Right ventricle myocardium inferior (tissue), 1 donor: ENCODE measurements at regions not wholly inside any gene's neighbourhood (a gene's known extent, or its start where the extent isn't known, plus 50 kb on each side); places are given as distances from the start of the nearest gene placed in this dataset.

Experiments used
- ATAC-seq: fragments of 200-7000 bp; cut with Tn5 transposase; one replicate; pipeline ENCODE4 v1.9.1; 2020; ENCODE audit warnings: mild to moderate bottlenecking, moderate library complexity
- DNase-seq: peaks from one replicate; pipeline ENCODE4 v3.0.0; 2021; ENCODE audit errors: missing footprints
- intact Hi-C: fragments of 100-400 bp; cut with DNase I; formaldehyde crosslinking; loops from one replicate; pipeline ENCODE4 v1.11.0; 2022
- donor health status: DM: no; HTN: yes; CAD: no; lungs with severe emphysema.

DNA sequence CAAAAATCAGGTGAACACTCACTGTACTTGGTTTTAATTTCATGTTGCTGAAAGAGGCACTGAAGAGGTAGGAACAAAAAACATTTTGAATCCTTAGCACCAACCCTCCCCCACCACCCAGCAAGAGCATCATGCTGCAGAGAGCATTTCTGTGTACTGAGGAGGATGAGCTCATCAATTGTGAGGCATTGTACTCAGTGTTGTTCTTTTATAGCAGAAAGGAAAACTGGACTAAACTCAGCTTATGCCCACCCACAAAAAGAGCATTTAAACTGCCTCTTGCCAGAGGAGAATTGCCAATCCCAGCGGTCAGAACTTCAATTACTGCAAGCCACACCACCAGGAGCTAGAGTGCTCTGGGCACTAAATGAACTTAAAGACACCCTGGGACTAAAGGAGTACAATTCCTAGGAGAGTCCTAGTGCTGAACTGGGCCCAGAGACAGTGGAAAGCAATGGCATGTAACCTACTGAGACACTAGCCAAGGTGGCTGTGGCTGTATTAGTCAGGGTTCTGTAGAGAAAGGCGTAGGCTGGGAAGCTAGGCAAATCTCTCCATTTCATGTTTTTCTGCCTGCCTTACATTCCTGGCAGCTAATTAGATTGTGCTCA is 280.7 kb upstream of the KLHL4 start:
- intact Hi-C loops, result no loop called here
- ATAC-seq (no peak), DNase-seq (no peak)

DNA sequence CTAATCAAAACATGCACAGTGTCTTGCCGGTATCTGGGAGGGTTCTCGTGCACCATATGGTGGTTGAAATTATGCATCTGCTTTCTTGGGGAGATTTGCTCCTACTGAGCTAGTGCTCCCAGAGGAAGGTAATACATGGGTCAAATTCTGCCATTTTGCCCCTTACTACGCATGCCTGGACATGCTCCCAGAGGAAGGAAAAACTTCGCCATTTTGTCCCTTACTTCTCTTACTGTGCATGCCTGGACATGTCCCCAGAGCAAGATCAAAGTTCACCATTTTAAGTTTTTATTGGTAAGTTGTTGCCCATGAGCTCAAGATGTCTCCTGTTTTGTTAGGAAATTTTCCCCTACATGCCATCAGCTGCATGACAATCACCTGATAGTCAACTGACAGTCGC is 252.1 kb upstream of the KLHL4 start:
- ATAC-seq, result no peak
- DNase-seq, result no peak
- intact Hi-C loops, result no loop called here

DNA sequence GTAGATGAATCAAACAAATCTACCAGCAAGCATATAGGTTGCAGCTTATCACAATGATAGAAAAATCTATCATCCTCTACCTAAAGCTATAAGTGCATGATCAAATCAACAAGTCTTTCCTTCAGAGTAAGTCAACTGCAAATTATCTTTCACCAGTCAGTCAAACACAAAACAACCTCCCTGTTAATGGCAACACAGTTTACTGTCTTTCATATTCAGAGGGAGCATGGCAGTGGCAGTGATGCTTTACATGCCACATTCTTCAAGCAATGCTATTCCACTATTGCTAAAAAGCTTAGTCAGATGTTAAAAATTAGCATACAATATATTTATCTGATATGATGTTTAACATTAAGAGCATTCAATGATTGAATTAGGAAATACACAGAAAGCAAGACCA is 245.1 kb upstream of the KLHL4 start:
- no peak for ATAC-seq
- DNase-seq, result no peak
- intact Hi-C loops, result no loop called here

DNA sequence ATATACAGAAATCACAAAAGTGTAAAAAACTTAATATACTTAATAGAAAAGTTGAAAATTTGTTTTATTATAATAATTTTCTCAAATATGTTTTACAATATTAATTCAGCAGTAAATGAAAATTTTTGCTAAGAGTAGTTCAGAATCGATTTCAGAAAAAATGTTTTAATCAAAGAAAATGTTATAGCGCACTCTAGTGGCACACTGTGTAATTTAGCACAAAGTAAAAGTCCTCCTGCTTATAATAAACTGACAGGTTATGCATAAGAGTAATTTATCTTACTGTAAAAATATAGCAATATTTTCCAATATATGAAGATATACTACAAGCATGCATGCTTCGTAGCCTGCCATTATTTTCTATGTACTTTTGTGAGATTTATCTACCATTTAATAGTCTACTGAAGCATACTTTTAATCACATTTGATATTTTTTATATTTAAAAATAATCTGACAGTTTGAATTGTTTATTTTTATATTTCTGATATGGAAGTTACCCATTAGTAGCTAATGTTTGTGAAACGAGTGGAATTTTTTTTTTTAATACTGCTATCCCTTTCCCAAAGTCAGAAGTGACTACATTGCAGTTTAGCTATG is 217.9 kb upstream of the KLHL4 start:
- no peak for ATAC-seq
- DNase-seq, result no peak
- intact Hi-C loops, result no loop called here

DNA sequence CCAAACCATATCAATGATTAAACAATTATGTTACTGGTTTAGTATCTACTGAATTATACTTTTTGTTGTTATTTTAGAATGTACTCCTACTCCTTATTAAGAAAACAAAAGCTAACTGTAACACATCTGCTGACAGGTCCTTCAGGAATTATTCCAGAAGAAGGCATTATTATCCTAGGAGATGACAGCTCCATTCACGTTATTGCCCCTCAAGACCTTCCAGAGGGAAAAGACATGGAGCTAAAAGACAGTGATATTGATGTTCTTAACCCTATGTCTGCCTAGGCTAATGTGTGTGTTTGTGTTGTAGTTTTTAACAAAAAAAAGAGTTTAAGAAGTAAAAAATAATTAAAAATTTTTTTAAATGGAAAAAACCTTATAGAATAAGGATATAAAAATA is 206.8 kb upstream of the KLHL4 start:
- intact Hi-C loops, result no loop called here
- no peak for ATAC-seq
- no peak for DNase-seq

DNA sequence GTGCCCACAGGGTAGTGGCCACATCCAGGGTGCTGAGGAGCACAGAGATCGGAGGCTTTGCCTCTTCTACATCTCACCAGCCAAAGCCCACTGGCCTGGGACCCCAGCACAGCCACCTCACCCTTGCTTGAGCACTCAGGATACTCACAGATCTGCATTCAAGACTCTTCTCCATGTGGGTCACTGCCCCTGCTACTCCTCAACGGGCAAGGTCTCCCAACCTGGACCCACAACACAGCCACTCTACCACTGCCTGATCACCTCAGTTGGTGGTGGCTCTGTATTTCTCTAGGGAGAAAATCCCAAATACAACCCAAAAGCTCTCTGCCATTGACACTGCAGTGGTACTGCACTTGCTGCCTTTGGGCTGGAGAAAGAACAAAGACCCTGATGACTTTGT is 190.3 kb upstream of the KLHL4 start:
- no peak for ATAC-seq
- intact Hi-C loops, result no loop called here
- peak; percentile 57 for DNase-seq

DNA sequence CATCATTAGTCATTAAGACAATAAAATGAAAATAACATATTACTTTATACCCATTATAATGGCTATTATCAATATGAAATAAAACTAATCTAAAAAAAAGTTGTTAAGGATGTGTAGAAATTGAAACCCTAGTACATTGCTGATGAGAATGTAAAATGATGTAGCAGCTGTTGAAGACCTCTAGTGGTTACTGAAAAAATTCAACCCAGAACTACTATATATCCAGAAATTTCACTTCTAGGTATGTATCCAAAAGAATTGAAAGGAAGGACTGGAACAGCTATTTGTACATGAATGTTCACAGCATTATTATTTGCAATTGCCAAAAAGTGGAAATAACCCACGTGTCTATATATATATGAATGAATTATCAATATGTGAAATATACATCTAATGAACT is 180.3 kb upstream of the KLHL4 start:
- intact Hi-C loops, result loop anchor here (5.0 kb wide), 1 partner anchor 325 kb away; no protein-coding TSS in a partner anchor
- no peak for ATAC-seq
- DNase-seq, result no peak

DNA sequence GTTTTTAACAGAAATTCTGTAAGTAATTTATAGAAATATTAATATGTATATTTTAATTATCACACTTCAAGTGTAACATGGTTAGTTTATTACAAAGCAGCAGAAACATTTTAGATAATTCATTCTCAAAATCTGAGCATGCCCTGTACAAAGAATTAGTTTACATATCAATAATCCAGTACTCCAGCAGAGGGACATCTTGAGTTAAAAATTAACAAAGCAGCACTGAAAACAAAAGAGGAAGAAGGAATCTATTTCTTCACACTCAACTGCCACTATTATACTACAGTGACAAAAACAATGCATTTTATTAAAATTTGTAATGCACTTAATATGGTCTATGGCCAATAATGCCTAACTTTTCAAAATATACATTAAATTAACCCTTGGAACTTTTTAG is 179.1 kb upstream of the KLHL4 start:
- DNase-seq, result no peak
- intact Hi-C loops, result loop anchor here (5.0 kb wide), 1 partner anchor 324 kb away; no protein-coding TSS in a partner anchor
- ATAC-seq, result no peak

DNA sequence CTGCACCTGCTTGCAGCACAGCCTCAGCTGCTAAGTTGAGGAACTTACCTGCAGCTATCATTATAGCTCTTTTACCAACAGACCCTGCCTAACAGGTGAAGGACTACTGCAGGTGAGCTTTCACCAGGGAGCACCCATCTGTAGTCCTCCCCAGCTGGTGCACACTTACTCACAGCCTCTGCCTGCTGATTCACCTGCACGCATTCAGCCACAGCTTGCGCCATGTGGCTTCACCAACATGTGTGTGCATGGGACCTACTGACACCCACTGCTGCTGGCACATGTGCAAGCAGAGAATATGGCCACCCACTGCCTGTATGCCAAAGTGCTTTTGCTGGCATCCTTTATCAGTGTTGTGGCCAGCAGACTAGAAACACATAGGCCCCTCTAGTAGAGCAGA is 146.7 kb upstream of the KLHL4 start:
- intact Hi-C loops, result no loop called here
- ATAC-seq (no peak), DNase-seq (no peak)

DNA sequence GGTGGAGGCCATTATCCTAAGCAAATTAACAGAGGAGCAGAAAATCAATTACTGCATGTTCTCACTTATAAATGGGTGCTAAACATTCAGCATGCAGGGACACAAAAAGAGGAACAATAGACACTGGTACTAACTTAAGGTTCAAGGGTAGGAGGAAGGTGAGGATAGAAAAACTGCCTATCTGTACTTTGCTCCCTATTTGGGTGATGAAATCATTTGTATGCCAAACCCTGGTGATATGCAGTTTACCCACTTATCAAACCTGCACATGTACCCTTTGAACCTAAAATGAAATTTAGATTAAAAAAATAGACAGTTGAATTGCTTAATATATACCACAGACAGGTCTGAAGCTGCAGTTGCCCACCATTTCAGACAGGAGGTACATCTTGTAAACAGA is 143.3 kb upstream of the KLHL4 start:
- DNase-seq, result no peak
- intact Hi-C loops, result no loop called here
- no peak for ATAC-seq

DNA sequence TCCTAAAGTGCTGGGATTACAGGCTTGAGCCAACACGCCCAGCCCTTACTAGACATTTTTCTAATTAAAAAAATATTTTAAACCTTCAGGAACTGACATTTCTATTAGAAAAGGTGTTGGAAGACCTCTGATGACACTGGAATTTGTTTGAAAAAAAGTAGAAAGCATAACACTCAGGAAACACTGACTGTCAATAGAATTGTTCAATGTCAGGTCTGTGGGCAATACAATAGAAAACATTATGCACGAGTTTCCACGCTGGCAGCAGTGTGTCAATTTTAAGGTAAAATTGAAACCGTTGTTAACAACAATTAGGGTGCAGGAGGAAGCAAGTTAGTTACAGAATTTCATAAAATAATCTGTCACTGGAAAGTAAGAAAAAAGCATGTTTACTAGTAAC is 140.7 kb upstream of the KLHL4 start:
- no peak for DNase-seq
- intact Hi-C loops, result no loop called here

DNA sequence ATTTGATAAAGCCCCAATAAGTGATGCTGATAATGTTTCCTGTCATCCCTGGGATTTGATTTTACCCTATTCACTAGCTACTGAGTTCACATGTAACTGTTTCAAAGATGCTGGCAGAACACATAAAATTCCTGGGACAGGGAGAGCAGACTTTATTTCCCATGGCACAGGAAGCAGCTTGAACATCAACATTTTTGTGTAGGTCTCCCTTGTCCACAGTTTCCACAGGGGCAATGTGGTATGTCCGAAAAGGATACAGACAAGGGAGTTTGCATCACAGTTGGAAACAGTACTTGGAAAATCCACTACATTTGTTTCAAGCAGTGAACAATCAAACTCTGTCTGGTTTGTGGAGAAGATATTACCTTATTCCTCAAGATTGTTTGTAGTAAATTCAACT is 129.2 kb upstream of the KLHL4 start:
- intact Hi-C loops, result no loop called here
- no peak for DNase-seq

More for the DNA sequence above, 140.7 kb upstream of the KLHL4 start:
- ATAC-seq, result no peak

DNA sequence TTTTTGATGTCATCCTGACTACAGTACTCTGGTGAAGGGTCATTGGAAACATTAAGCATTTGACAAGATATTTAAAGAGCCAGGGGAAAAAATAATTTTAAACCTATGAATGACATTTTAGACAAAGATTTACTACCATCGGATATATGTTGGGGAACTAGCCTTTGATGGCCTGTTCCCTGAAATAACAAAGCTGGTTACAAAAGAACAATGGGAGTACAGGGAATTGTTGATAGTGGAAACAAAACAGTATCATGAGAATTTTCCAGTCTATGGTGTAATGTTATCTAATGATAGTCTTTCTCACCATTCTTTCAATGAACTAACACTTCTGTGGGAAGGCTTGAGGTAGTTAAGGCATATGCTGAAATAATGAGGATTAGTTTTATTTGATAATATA is 125.9 kb upstream of the KLHL4 start:
- intact Hi-C loops, result no loop called here
- ATAC-seq, result no peak
- DNase-seq, result no peak

More for the DNA sequence above, 129.2 kb upstream of the KLHL4 start:
- no peak for ATAC-seq

DNA sequence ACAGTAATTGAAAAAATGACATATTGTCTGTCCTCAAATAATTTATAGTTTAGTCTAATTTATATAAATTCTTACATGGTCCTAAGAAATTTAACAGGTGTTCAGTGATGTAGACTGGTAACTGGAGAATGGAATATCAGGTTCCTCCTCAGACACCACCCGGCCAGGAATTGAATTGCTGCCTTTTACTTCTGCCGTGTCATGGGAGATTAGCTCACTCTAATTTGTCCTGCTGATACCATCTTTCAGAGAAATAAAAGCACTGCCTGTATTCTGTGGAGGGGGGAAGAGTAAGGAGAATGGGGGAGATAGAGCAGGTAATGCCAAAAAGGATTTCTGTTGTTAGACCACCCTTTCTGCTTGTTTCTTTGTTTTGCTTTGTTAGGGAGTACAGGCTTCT is 125.2 kb upstream of the KLHL4 start:
- DNase-seq (no peak), ATAC-seq (no peak)
- intact Hi-C loops, result no loop called here

DNA sequence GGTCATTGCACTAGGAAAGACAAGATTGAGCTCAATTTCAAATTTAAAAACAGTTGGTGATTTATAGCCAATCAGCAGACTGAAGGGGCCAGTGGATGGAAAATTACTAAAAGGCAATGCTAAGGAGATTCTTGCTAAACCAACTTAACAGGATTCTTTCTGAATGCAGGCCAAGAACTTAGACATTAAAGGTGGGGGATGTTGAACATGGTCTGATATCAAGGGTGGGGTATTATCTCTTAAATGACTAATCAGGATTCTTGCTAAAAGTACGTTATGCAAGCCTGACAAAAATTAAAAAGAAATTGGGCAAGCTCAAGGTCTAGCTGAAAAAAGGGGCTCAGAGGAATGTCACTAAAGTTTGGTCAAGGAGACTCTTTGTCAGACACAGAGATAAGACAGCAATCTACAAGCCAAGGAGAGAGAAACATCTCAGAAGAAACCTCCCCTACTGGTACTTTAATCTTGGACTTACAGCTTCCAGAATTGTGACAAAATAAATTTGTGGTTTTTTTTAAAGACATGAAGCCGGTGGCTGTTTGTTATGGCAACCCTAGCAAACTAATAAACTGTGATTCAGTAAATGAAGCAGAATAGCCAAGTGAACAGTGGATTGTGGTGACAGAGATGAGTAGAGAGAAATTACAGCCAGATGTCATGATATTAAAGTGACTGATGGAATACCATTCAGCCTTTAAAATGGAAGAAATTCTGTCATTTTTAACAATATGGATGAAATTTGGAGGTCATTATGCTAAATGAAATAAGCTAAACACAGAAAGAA is 120.3 kb upstream of the KLHL4 start:
- intact Hi-C loops, result no loop called here
- DNase-seq (no peak), ATAC-seq (no peak)

DNA sequence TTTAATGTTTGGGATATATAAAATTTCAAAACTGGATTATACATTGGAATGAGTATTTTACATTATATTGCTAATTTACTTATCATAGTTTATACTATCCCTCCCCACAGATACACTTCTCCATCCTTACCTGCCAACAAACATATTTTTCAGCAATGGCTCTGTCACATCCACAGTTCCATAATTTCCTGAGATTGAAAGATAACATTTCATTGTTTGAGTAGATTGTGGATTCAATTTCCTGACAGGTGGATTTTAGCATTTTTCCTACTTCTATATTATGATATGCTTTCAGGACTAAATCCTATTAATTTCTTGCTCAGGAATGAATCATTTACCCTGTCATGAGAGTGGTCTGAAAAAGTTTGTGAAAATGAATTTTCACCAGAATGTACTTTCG is 115.3 kb upstream of the KLHL4 start:
- ATAC-seq (no peak), DNase-seq (no peak)
- intact Hi-C loops, result no loop called here

DNA sequence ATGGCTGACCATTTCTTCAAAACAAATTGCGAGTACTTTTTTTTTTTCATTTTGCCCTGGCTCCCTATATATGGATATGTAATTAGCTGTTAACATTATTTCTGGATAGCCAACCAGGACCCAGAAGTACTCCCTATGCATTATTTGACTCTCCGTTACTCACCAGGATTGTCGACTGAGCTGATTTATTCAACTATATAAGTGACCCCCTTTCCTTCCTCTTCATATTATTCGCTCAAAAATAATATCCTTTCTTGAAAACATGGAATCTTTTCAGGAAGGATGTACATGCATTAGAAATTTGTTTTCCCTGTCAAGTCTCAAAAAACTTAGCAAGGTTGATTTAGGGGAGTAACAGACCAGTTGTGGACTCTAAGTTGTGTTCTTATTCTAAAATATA is 114.1 kb upstream of the KLHL4 start:
- DNase-seq (no peak), ATAC-seq (no peak)
- intact Hi-C loops, result no loop called here

DNA sequence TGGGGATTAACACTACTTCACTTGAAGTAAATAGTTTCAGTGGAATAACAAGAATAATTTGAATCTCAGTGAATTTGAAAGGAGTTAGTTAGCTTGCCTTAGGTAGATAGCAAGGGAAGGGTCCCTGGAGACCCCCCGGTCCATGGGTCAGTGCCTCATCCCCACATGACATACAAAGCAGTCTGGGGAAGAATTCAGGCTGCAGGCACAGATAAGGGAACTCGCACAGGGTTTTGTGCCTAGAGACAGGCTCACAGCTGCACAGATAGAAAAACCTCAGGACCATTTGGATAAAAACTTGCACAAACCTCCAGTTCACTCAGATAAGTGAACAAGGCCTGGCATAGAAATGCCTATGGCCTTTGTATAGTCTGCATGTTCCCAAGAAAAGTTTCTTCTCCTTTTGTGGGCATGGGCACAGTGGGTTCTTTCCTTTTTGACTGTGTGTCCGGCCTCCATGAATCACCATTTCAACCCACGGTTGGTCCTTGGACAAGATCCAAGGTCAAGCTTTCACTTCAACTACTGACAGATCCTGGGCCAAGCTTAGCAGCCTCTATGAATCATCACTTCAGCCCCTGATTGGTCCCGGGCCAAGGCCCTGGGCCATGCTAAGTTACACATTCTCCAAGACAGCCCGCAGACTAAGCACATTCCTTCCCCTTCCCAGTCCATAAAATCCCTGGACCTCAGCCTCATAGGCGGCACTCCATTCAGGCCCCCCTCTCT is 108.3 kb upstream of the KLHL4 start:
- DNase-seq (peak; percentile 34), ATAC-seq (peak; percentile 56)
- intact Hi-C loops, result no loop called here

DNA sequence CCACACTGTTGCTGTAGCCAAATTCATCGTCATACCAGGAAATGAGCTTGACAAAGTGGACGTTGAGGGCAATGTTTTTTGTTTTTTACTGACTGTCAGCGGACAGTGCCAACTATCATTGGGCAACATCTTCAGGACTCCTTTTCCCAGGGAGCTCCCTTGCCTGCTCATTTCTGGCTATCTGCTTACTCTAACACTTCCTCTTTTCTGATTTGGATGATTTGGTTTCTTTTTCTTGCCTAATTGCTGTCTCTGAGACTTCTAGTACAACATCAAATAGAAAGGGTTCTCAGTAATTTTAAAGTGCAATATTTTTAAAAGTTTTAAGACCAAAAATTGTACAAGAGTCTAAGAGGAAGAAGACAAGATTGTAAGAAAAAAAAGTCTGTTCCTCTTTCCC is 92.0 kb upstream of the KLHL4 start:
- intact Hi-C loops, result no loop called here
- no peak for ATAC-seq

DNA sequence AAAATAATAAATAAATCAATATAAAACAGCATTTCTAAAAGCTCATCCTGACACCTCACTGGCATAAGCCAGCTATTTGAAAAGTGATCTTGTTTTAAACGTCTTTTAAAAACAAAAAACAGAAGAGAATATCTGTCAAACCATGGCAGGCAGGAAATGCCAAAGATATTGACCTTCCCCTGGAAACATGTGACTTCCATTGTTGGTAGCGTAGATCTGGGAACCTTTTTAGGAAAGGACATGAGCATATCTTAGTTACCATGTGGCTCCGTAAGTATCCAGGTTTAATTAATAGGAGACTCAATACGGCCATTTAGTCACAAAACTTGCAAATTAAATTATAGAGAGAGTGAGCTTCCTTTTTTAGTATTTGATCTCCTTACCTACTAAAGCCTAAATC is 83.0 kb upstream of the KLHL4 start:
- DNase-seq (no peak), ATAC-seq (no peak)
- intact Hi-C loops, result no loop called here

More for the DNA sequence above, 92.0 kb upstream of the KLHL4 start:
- DNase-seq, result no peak
